Erythroblast (primary cell): ENCODE measurements at regions not wholly inside any gene's neighbourhood (a gene's known extent, or its start where the extent isn't known, plus 50 kb on each side); places are given as distances from the start of the nearest gene placed in this dataset.

Experiments
- GATA1 ChIP-seq: IDR thresholded peaks from 2 replicates; pipeline ENCODE4 v1.6.1; 2011; ENCODE audit warnings: low read depth, mild to moderate bottlenecking, control low read depth, low read length, moderate library complexity
- POLR2A ChIP-seq: IDR thresholded peaks from 2 replicates; pipeline ENCODE4 v1.6.1; 2011; ENCODE audit warnings: mild to moderate bottlenecking, low read length

- TF ChIP-seq POLR2A, result no peak
- TF ChIP-seq GATA1, result no peak
These were observed 71.4 kb downstream of the GLRX5 start for GRCh38 chr14:95606266-95606665.
